ENCODE measurements at regions not wholly inside any gene's neighbourhood (a gene's known extent, or its start where the extent isn't known, plus 50 kb on each side); places are given as distances from the start of the nearest gene placed in this dataset.

GRCh38 chr10:78749898-78750297, 318.9 kb upstream of the ZMIZ1 start:
- Histone ChIP-seq H3K4me1 (peaks cover 24% of the 10 kb centered on the region), H3K36me3 (no peaks in the 10 kb centered on the region), H3K4me3 (ENCODE audit: low read depth, low read length) (no peak overlapping the region), H3K9me3 (no peaks in the 10 kb centered on the region), H3K27me3 (no peaks in the 10 kb centered on the region)
- DNase-seq: no peak
- TF ChIP-seq CTCF (IDR thresholded peaks at IDR 0.05; ENCODE audit: low read depth, low read length): no peak

GRCh38 chr10:78750418-78750817, 318.3 kb upstream of the ZMIZ1 start:
- Histone ChIP-seq H3K9me3 (no peaks in the 10 kb centered on the region), H3K36me3 (no peaks in the 10 kb centered on the region), H3K4me1 (peaks cover 24% of the 10 kb centered on the region), H3K4me3 (ENCODE audit: low read depth, low read length) (no peak overlapping the region), H3K27me3 (no peaks in the 10 kb centered on the region)
- DNase-seq: no peak
- TF ChIP-seq CTCF (IDR thresholded peaks at IDR 0.05; ENCODE audit: low read depth, low read length): no peak

GRCh38 chr10:78751716-78752115, 317.1 kb upstream of the ZMIZ1 start:
- H3K27me3 ChIP-seq: no peaks in the 10 kb centered on the region
- TF ChIP-seq CTCF (IDR thresholded peaks at IDR 0.05; ENCODE audit: low read depth, low read length): no peak
- no peaks in the 10 kb centered on the region for H3K36me3 ChIP-seq
- H3K4me3 ChIP-seq (ENCODE audit: low read depth, low read length): no peak overlapping the region
- no peak for DNase-seq
- H3K4me1 ChIP-seq: peaks cover 16% of the 10 kb centered on the region
- H3K9me3 ChIP-seq: no peaks in the 10 kb centered on the region

GRCh38 chr10:78752221-78752620, 316.5 kb upstream of the ZMIZ1 start:
- H3K4me1 ChIP-seq: peaks cover 22% of the 10 kb centered on the region
- DNase-seq: no peak
- no peaks in the 10 kb centered on the region for H3K9me3 ChIP-seq
- H3K4me3 ChIP-seq (ENCODE audit: low read depth, low read length): no peak overlapping the region
- no peak for TF ChIP-seq CTCF (IDR thresholded peaks at IDR 0.05; ENCODE audit: low read depth, low read length)
- H3K36me3 ChIP-seq: no peaks in the 10 kb centered on the region
- H3K27me3 ChIP-seq: no peaks in the 10 kb centered on the region

- no peak for TF ChIP-seq CTCF (IDR thresholded peaks at IDR 0.05; ENCODE audit: low read depth, low read length)
- Histone ChIP-seq H3K36me3 (no peaks in the 10 kb centered on the region), H3K27me3 (no peaks in the 10 kb centered on the region), H3K9me3 (no peaks in the 10 kb centered on the region), H3K4me3 (ENCODE audit: low read depth, low read length) (no peak overlapping the region), H3K4me1 (peaks cover 26% of the 10 kb centered on the region)
- no peak for DNase-seq
Measured at GRCh38 chr10:78752708-78753107, 316.1 kb upstream of the ZMIZ1 start.

GRCh38 chr10:78754269-78755062, 314.3 kb upstream of the ZMIZ1 start:
- no peak for DNase-seq
- Histone ChIP-seq H3K36me3 (no peaks in the 10 kb centered on the region), H3K4me3 (ENCODE audit: low read depth, low read length) (no peak overlapping the region), H3K9me3 (no peaks in the 10 kb centered on the region), H3K4me1 (peaks cover 28% of the 10 kb centered on the region), H3K27me3 (no peaks in the 10 kb centered on the region)
- TF ChIP-seq CTCF (IDR thresholded peaks at IDR 0.05; ENCODE audit: low read depth, low read length): no peak
